ENCODE measurements at regions not wholly inside any gene's neighbourhood (a gene's known extent, or its start where the extent isn't known, plus 50 kb on each side); places are given as distances from the start of the nearest gene placed in this dataset.
"Not testable (repeated sequence)": the region's sequence is repeated elsewhere in the genome, so short reads cannot be mapped to it uniquely, and the experiment has no call there.

- no peak for DNase-seq (ENCODE audit: low spot score)
- no peak for TF ChIP-seq CTCF (IDR thresholded peaks at IDR 0.05; ENCODE audit: extremely low read depth, insufficient read depth, missing control alignments)
- in situ Hi-C loops (cut with MboI; ENCODE audit: low pct_unique_long_range_greater_than_20kb, low sequenced_read_pairs, unreplicated experiment), result no loop called here
These were observed 428.8 kb upstream of the TBL1XR1 start for GRCh38 chr3:177626045-177626444.

GRCh38 chr3:177628095-177628719 lies 430.9 kb upstream of the TBL1XR1 start:
- in situ Hi-C loops (cut with MboI; ENCODE audit: low pct_unique_long_range_greater_than_20kb, low sequenced_read_pairs, unreplicated experiment); DNase-seq (ENCODE audit: low spot score): not testable (repeated sequence)

- no peak for TF ChIP-seq CTCF (IDR thresholded peaks at IDR 0.05; ENCODE audit: extremely low read depth, insufficient read depth, missing control alignments)
- in situ Hi-C loops (cut with MboI; ENCODE audit: low pct_unique_long_range_greater_than_20kb, low sequenced_read_pairs, unreplicated experiment), result no loop called here
- DNase-seq (ENCODE audit: low spot score), result no peak
These were observed 432.0 kb upstream of the TBL1XR1 start for GRCh38 chr3:177629276-177629675.

- no peak for DNase-seq (ENCODE audit: low spot score)
- no peak for TF ChIP-seq CTCF (IDR thresholded peaks at IDR 0.05; ENCODE audit: extremely low read depth, insufficient read depth, missing control alignments)
- in situ Hi-C loops (cut with MboI; ENCODE audit: low pct_unique_long_range_greater_than_20kb, low sequenced_read_pairs, unreplicated experiment), result no loop called here
These were observed 436.5 kb upstream of the TBL1XR1 start for GRCh38 chr3:177633671-177634207.

- in situ Hi-C loops (cut with MboI; ENCODE audit: low pct_unique_long_range_greater_than_20kb, low sequenced_read_pairs, unreplicated experiment); DNase-seq (ENCODE audit: low spot score): not testable (repeated sequence)
These were observed 438.4 kb upstream of the TBL1XR1 start for GRCh38 chr3:177635601-177636106.

GRCh38 chr3:177640319-177640965 lies 443.2 kb upstream of the TBL1XR1 start:
- DNase-seq (ENCODE audit: low spot score), result no peak
- no peak for TF ChIP-seq CTCF (IDR thresholded peaks at IDR 0.05; ENCODE audit: extremely low read depth, insufficient read depth, missing control alignments)
- in situ Hi-C loops (cut with MboI; ENCODE audit: low pct_unique_long_range_greater_than_20kb, low sequenced_read_pairs, unreplicated experiment), result no loop called here

GRCh38 chr3:177641206-177641605 lies 443.9 kb upstream of the TBL1XR1 start:
- TF ChIP-seq CTCF (IDR thresholded peaks at IDR 0.05; ENCODE audit: extremely low read depth, insufficient read depth, missing control alignments), result no peak
- in situ Hi-C loops (cut with MboI; ENCODE audit: low pct_unique_long_range_greater_than_20kb, low sequenced_read_pairs, unreplicated experiment), result no loop called here
- no peak for DNase-seq (ENCODE audit: low spot score)
